ENCODE measurements at regions not wholly inside any gene's neighbourhood (a gene's known extent, or its start where the extent isn't known, plus 50 kb on each side); places are given as distances from the start of the nearest gene placed in this dataset.
"Not testable (repeated sequence)": the region's sequence is repeated elsewhere in the genome, so short reads cannot be mapped to it uniquely, and the experiment has no call there.

GRCh38 chr2:150332383-150332782, 155.1 kb downstream of the RND3 start:
- H2AFZ ChIP-seq, result no peak overlapping the region
- no TSS peak for BruUV-seq (replicated peaks)
- CTCF ChIA-PET, result no interaction called here
- no peak overlapping the region for H3K4me3 ChIP-seq
- POLR2A ChIA-PET (ENCODE audit: unreplicated experiment), result no interaction called here
- no peaks in the 10 kb centered on the region for H3K9me2 ChIP-seq (ENCODE audit: insufficient read depth)
- no peaks in the 10 kb centered on the region for H4K20me1 ChIP-seq (ENCODE audit: insufficient read depth)
- H3F3A ChIP-seq (ENCODE audit: insufficient read depth, low read depth), result no peaks in the 10 kb centered on the region
- H3K4me1 ChIP-seq (replicated peaks; ENCODE audit: insufficient read depth), result no peaks in the 10 kb centered on the region
- DNase-seq, result peak in 1 of 2 experiments; percentile 7
- no peaks in the 10 kb centered on the region for H3K27me3 ChIP-seq (ENCODE audit: insufficient read depth, low read depth)
- no peak overlapping the region for H3K27ac ChIP-seq
- no peak for TF ChIP-seq EZH2 (IDR thresholded peaks at IDR 0.05; ENCODE audit: low read depth)
- H3K9me3 ChIP-seq (ENCODE audit: insufficient read depth, low read depth), result no peaks in the 10 kb centered on the region
- intact Hi-C loops (cut with micrococcal nuclease; ENCODE audit: unreplicated experiment), result no loop called here
- H3K36me3 ChIP-seq (ENCODE audit: low read depth), result no peaks in the 10 kb centered on the region
- no peak overlapping the region for H3K4me2 ChIP-seq
- H3K79me2 ChIP-seq (ENCODE audit: low read depth), result no peaks in the 10 kb centered on the region

DNA sequence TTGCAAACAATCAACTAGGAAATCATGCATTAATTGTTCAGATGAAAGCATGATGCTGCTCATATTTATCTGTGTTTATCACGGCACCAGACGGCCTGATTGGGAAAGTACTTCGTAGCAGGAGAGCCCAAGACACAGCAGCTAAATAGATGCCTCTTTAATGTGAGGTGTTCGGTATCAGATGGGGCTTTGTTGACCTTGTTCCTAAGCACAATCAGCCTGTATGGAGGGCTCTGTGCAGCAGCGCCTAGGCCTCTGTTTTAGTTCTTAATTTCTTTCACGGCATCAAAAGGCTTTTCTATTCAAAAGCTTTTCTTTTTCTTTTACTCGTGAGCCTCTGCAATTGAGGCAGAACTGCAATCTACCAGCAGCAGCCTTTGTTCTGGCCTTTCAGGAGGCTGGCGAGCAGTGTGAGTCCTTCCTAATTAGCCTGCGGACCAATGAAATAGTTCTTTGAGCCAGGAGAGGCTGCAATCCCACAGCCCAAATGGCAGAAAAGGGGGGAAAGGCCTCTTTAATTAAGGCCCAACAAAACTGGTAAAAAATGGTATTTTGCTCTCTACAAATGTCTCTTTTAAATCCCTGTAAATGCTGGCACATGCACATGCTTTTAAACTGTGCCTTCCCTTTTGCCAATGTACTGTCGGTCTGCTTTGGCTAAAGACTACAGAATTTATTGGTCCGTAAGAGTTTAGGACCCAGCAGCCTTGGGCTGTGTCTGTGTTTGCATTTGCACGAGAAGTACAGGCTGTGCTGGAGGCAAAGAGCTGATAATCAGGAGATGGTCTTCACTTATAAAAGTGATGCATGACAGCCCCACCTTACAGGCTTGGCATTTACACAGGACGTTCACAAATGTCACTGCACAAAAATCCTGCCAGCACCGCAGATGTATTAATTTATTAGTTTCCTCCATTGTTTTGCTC, 159.6 kb downstream of the RND3 start:
- TF ChIP-seq CTCF (conservative IDR thresholded peaks at IDR 0.05) (no peak), EZH2 (IDR thresholded peaks at IDR 0.05; ENCODE audit: low read depth) (no peak)
- BruUV-seq (replicated peaks), result no TSS peak
- DNase-seq, result no peak
- no peaks in the 10 kb centered on the region for H3K36me3 ChIP-seq (ENCODE audit: low read depth)
- no peaks in the 10 kb centered on the region for H3F3A ChIP-seq (ENCODE audit: insufficient read depth, low read depth)
- POLR2A ChIA-PET (ENCODE audit: unreplicated experiment), result no interaction called here
- no peaks in the 10 kb centered on the region for H3K79me2 ChIP-seq (ENCODE audit: low read depth)
- no peaks in the 10 kb centered on the region for H3K4me1 ChIP-seq (replicated peaks; ENCODE audit: insufficient read depth)
- H3K9me2 ChIP-seq (ENCODE audit: insufficient read depth), result no peaks in the 10 kb centered on the region
- CTCF ChIA-PET, result no interaction called here
- H2AFZ ChIP-seq, result no peak overlapping the region
- H3K27me3 ChIP-seq (ENCODE audit: insufficient read depth, low read depth), result no peaks in the 10 kb centered on the region
- no peaks in the 10 kb centered on the region for H3K9me3 ChIP-seq (ENCODE audit: insufficient read depth, low read depth)
- no peaks in the 10 kb centered on the region for H4K20me1 ChIP-seq (ENCODE audit: insufficient read depth)
- no peak overlapping the region for H3K27ac ChIP-seq
- intact Hi-C loops (cut with micrococcal nuclease; ENCODE audit: unreplicated experiment), result no loop called here
- no peak overlapping the region for H3K4me3 ChIP-seq
- H3K4me2 ChIP-seq, result no peak overlapping the region

DNA sequence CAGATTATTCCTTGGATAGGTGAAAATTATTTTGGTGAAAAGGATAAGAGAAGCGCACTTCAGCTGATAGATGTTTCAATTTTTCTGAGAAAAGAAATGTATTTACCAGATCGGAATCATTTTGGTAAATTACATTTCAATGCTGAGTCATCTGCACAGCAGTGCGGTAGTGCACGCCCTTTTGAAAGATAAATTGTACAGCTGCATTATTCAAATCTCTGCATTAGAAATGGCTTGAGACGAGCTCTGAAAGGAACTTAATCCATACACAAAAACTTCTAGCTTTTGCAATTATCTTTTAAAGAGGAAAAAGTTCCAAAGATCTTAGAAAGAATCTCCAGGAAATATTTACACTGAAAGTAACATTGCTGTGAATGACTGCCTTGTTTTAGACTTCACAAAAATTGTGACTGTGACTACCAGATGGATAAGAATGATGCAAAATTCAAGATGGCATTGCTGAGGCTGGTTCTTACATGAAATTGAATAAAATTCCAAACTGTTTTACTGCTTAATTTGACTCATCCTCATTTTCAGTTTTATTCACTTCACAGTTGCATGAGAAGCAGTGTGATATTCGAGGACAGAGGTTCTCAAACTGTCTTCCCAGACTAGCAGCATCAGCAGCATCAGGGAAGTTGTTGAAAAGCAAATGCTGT, 161.7 kb downstream of the RND3 start:
- TF ChIP-seq CTCF (conservative IDR thresholded peaks at IDR 0.05) (no peak), EZH2 (IDR thresholded peaks at IDR 0.05; ENCODE audit: low read depth) (no peak)
- Histone ChIP-seq H3K27ac (no peak overlapping the region), H3K9me2 (ENCODE audit: insufficient read depth) (no peaks in the 10 kb centered on the region), H3K9me3 (ENCODE audit: insufficient read depth, low read depth) (no peaks in the 10 kb centered on the region), H3K36me3 (ENCODE audit: low read depth) (no peaks in the 10 kb centered on the region), H2AFZ (no peak overlapping the region), H3K4me1 (replicated peaks; ENCODE audit: insufficient read depth) (no peaks in the 10 kb centered on the region), H4K20me1 (ENCODE audit: insufficient read depth) (no peaks in the 10 kb centered on the region), H3K4me2 (no peak overlapping the region), H3K79me2 (ENCODE audit: low read depth) (no peaks in the 10 kb centered on the region), H3K27me3 (ENCODE audit: insufficient read depth, low read depth) (no peaks in the 10 kb centered on the region), H3K4me3 (no peak overlapping the region), H3F3A (ENCODE audit: insufficient read depth, low read depth) (no peaks in the 10 kb centered on the region)
- ChIA-PET CTCF (no interaction called here), POLR2A (ENCODE audit: unreplicated experiment) (no interaction called here)
- DNase-seq, result no peak
- BruUV-seq (replicated peaks), result no TSS peak
- intact Hi-C loops (cut with micrococcal nuclease; ENCODE audit: unreplicated experiment), result no loop called here

DNA sequence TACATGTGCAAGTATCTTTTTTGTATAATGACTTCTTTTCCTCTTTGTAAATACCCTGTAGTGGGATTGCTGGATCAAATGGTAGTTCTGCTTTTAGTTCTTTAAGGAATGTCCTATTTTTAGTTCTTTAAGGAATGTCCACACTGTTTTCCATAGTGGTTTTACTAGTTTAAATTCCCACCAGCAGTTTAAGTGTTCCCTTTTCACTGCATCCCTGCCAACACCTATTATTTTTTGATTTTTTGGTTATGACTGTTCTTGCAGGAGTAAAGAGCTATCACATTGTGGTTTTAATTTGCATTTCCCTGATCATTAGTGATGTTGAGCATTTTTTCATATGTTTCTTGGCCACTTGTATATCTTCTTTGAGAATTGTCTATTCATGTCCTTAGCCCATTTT, 164.4 kb downstream of the RND3 start:
- BruUV-seq (replicated peaks); H3K27me3 ChIP-seq (ENCODE audit: insufficient read depth, low read depth); H3K79me2 ChIP-seq (ENCODE audit: low read depth); H3K9me3 ChIP-seq (ENCODE audit: insufficient read depth, low read depth); H3K4me3 ChIP-seq; H3K36me3 ChIP-seq (ENCODE audit: low read depth); intact Hi-C loops (cut with micrococcal nuclease; ENCODE audit: unreplicated experiment); H2AFZ ChIP-seq; H3K9me2 ChIP-seq (ENCODE audit: insufficient read depth); H3F3A ChIP-seq (ENCODE audit: insufficient read depth, low read depth); CTCF ChIA-PET; POLR2A ChIA-PET (ENCODE audit: unreplicated experiment); DNase-seq; H3K4me1 ChIP-seq (replicated peaks; ENCODE audit: insufficient read depth); H3K27ac ChIP-seq; H3K4me2 ChIP-seq; H4K20me1 ChIP-seq (ENCODE audit: insufficient read depth): not testable (repeated sequence)

Data from PC-9 (cell line).